A549 (cell line): ENCODE measurements at regions not wholly inside any gene's neighbourhood (a gene's known extent, or its start where the extent isn't known, plus 50 kb on each side); places are given as distances from the start of the nearest gene placed in this dataset.

ENCODE experiments used
- CTCF ChIP-seq: fragments of >200 bp; sonication (Bioruptor Twin); formaldehyde crosslinking; IDR thresholded peaks from 3 replicates; pipeline ENCODE4 v1.5.1; 2016
- FOSB ChIP-seq: fragments of 250-450 bp; sonication (Bioruptor Pico); IDR thresholded peaks from 2 replicates; pipeline ENCODE4 v1.5.0; 2020; ENCODE audit warnings: mild to moderate bottlenecking, moderate library complexity
- MAZ ChIP-seq: fragments of 150-350 bp; IDR thresholded peaks from 2 replicates; pipeline ENCODE4 v1.6.1; 2014; ENCODE audit warnings: antibody characterized with exemption, low read depth, low read length, borderline replicate concordance
- SMC3 ChIP-seq: fragments of >200 bp; sonication (Bioruptor Twin); formaldehyde crosslinking; IDR thresholded peaks from 3 replicates; pipeline ENCODE4 v1.6.1; 2018; ENCODE audit warnings: inconsistent platforms
- TF ChIP-seq, protein P1 (sequence below): IDR thresholded peaks from 2 replicates; pipeline ENCODE4 v1.6.1; 2012

- TF ChIP-seq, protein P1, sequence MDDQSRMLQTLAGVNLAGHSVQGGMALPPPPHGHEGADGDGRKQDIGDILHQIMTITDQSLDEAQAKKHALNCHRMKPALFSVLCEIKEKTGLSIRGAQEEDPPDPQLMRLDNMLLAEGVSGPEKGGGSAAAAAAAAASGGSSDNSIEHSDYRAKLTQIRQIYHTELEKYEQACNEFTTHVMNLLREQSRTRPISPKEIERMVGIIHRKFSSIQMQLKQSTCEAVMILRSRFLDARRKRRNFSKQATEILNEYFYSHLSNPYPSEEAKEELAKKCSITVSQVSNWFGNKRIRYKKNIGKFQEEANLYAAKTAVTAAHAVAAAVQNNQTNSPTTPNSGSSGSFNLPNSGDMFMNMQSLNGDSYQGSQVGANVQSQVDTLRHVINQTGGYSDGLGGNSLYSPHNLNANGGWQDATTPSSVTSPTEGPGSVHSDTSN = no peak
- TF ChIP-seq CTCF = no peak
- no peak for TF ChIP-seq MAZ
- no peak for TF ChIP-seq FOSB (CRISPR knock-in tag)
- no peak for TF ChIP-seq SMC3
Observed at GRCh38 chr6:168227840-168228239, 91.7 kb downstream of the DACT2 start.
